B cell (primary cell): ENCODE measurements at regions not wholly inside any gene's neighbourhood (a gene's known extent, or its start where the extent isn't known, plus 50 kb on each side); places are given as distances from the start of the nearest gene placed in this dataset. TPM values are rescaled to one million over a fixed set of nuclear protein-coding genes. Genes with fewer than 3 reads are reported as not detected.

Source experiments
- ATAC-seq: fragments of 200-7000 bp; cut with Tn5 transposase; one replicate; pipeline ENCODE4 v1.10.0; 2021; ENCODE audit warnings: low read depth, mild to moderate bottlenecking, moderate number of reproducible peaks, moderate library complexity
- CTCF ChIA-PET: fragments of 350-600 bp; sonication (Branson Sonifier 250); formaldehyde crosslinking; loops from one replicate; lab custom pipeline; 2021; ENCODE audit warnings: antibody characterized with exemption, inconsistent platforms; lab: Charles Lee
- POLR2A ChIA-PET: fragments of 350-600 bp; sonication (Branson Sonifier 250); formaldehyde crosslinking; loops from one replicate; lab custom pipeline; 2021; ENCODE audit warnings: antibody characterized with exemption; lab: Charles Lee
- DNase-seq: peaks from one replicate; pipeline ENCODE4 v3.0.0; 2013
- H2AFZ ChIP-seq: 2 replicates; pipeline ENCODE4 v1.6.1; 2012; ENCODE audit warnings: mild to moderate bottlenecking, low read depth, low read length; ENCODE audit not compliant: insufficient read depth, poor library complexity, severe bottlenecking
- H3K27ac ChIP-seq, 2 donors: 1 replicate in 1 of 2; 2 replicates in 1 of 2; pipeline ENCODE4 v1.5.1; 2012 to 2013; ENCODE audit warnings: low read length in 2 of 2, mild to moderate bottlenecking in 2 of 2, moderate library complexity in 1 of 2
- H3K27me3 ChIP-seq, 4 experiments: fragments of 200-600 bp in 1 of 4; sonication (generic) in 1 of 4; replicated peaks in 1 of 4; 1 replicate in 2 of 4; 2 replicates in 2 of 4; pipeline versions ENCODE4 v1.6.1 to v1.7.0; 2013 to 2016; ENCODE audit warnings: low read length in 3 of 4, mild to moderate bottlenecking in 2 of 4, mixed read lengths in 1 of 4, moderate library complexity in 1 of 4; ENCODE audit not compliant: insufficient read depth in 4 of 4, control insufficient read depth in 3 of 4; ENCODE audit errors: control extremely low read depth in 1 of 4
- H3K36me3 ChIP-seq, 2 experiments: replicated peaks in 1 of 2; 1 replicate in 1 of 2; 2 replicates in 1 of 2; pipeline versions ENCODE4 v1.6.1 to v1.7.1; 2013; ENCODE audit warnings: low read length in 1 of 2; ENCODE audit not compliant: insufficient read depth in 2 of 2, control insufficient read depth in 1 of 2; ENCODE audit errors: control extremely low read depth in 1 of 2, extremely low read depth in 1 of 2
- H3K4me1 ChIP-seq, 2 donors: fragments of 200-600 bp in 1 of 2; sonication (generic) in 1 of 2; 1 replicate in 1 of 2; 2 replicates in 1 of 2; pipeline versions ENCODE4 v1.5.1 to v1.6.1; 2013 to 2017; ENCODE audit warnings: low read length in 2 of 2; ENCODE audit not compliant: control insufficient read depth in 2 of 2, insufficient read depth in 2 of 2
- H3K4me2 ChIP-seq: replicated peaks from 2 replicates; pipeline ENCODE3; 2012; ENCODE audit warnings: mild to moderate bottlenecking, low read depth, low read length; ENCODE audit not compliant: poor library complexity, severe bottlenecking
- H3K4me3 ChIP-seq, 5 experiments: fragments of 200-600 bp in 1 of 5; sonication (generic) in 1 of 5; 1 replicate in 3 of 5; 2 replicates in 2 of 5; pipeline versions ENCODE4 v1.5.1 to v1.7.0; 2011 to 2016; ENCODE audit warnings: low read length in 4 of 5, mild to moderate bottlenecking in 4 of 5, low read depth in 2 of 5, control low read depth in 1 of 5, moderate library complexity in 1 of 5; ENCODE audit not compliant: insufficient read depth in 1 of 5; ENCODE audit errors: control extremely low read depth in 1 of 5, extremely low read depth in 1 of 5
- H3K79me2 ChIP-seq: fragments of 200-600 bp; sonication (generic); one replicate; pipeline ENCODE4 v1.6.0; 2016; ENCODE audit warnings: low read length; ENCODE audit not compliant: control insufficient read depth, insufficient read depth
- H3K9ac ChIP-seq: fragments of 200-600 bp; sonication (generic); 2 replicates; pipeline ENCODE4 v1.6.1; 2017; ENCODE audit warnings: mild to moderate bottlenecking, low read length, moderate library complexity
- H3K9me3 ChIP-seq, 3 donors: one replicate each; pipeline versions ENCODE4 v1.6.1 to v1.7.1; 2013; ENCODE audit warnings: low read length in 2 of 3; ENCODE audit not compliant: control insufficient read depth in 2 of 3, insufficient read depth in 1 of 3; ENCODE audit errors: control extremely low read depth in 1 of 3
- H4K20me1 ChIP-seq: 2 replicates; pipeline ENCODE4 v1.6.0; 2012; ENCODE audit warnings: mild to moderate bottlenecking, low read length; ENCODE audit not compliant: insufficient read depth, control insufficient read depth, poor library complexity, severe bottlenecking
- H3K27ac Mint-ChIP-seq: one replicate; pipeline ENCODE4 v1.8.0; 2021; ENCODE audit warnings: mixed read lengths
- H3K27me3 Mint-ChIP-seq: one replicate; pipeline ENCODE4 v1.8.0; 2021; ENCODE audit warnings: mixed read lengths
- H3K4me1 Mint-ChIP-seq: one replicate; pipeline ENCODE4 v1.8.0; 2021; ENCODE audit warnings: mixed read lengths
- H3K4me3 Mint-ChIP-seq: one replicate; pipeline ENCODE4 v1.8.0; 2021; ENCODE audit warnings: mixed read lengths
- H3K9me3 Mint-ChIP-seq: one replicate; pipeline ENCODE4 v1.8.0; 2022; ENCODE audit warnings: mixed read lengths; ENCODE audit not compliant: insufficient read depth
- EZH2 ChIP-seq: IDR thresholded peaks from 2 replicates; pipeline ENCODE4 v1.6.1; 2012; ENCODE audit warnings: borderline replicate concordance, low read depth, mild to moderate bottlenecking, moderate library complexity, low read length; ENCODE audit not compliant: insufficient read depth, poor library complexity, severe bottlenecking
- WGBS: methylation state at CpG from one replicate; pipeline ENCODE4 v1.1.5; 2013; ENCODE audit warnings: missing lambda C conversion rate; ENCODE audit not compliant: insufficient coverage; 5-methylcytosine and 5-hydroxymethylcytosine counted together
- intact Hi-C: fragments of 100-400 bp; cut with micrococcal nuclease; formaldehyde crosslinking; loops from one replicate; pipeline ENCODE4 v1.10.0; 2022
- small RNA-seq: library from RNA; depleted of rRNA; stranded (forward); fragments of <200 nt; gene quantifications from one replicate; pipeline ENCODE3, GENCODE V24; 2012; ENCODE audit warnings: low replicate concordance, low read depth; ENCODE audit not compliant: insufficient read length

DNA sequence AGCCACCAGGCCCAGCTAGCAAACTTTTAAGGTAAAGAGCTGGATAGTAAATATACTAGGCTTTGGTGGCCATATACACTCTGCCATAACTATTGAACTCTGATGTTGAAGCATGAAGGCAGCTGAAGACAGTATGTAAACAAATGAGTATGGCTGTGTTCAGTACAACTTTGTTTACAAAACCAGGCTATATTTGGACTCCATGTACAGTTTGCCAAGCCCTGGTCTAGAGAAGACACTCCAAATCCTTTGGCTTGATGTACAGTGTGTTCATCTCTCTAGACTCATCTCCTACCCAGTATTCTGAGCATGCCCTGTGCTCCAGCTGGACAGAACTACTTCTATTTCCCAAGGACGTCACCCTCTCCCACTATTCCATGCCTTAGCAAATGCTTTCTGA is 54.3 kb upstream of the MEGF10 start:
- WGBS, result 100% methylated on average over 1 of the region's 1 CpG
- H3K4me3 ChIP-seq, result no peak overlapping the region
- intact Hi-C loops, result no loop called here
- no peak overlapping the region for H2AFZ ChIP-seq
- no peaks in the 10 kb centered on the region for H3K4me1 Mint-ChIP-seq
- POLR2A ChIA-PET, result no interaction called here
- no peak overlapping the region for H3K4me3 Mint-ChIP-seq
- peaks cover 1% of the 10 kb centered on the region for H3K27me3 Mint-ChIP-seq
- H3K27ac ChIP-seq, result no peak overlapping the region
- no peaks in the 10 kb centered on the region for H4K20me1 ChIP-seq
- no peak for TF ChIP-seq EZH2
- no peak overlapping the region for H3K4me2 ChIP-seq
- no peaks in the 10 kb centered on the region for H3K9me3 Mint-ChIP-seq
- H3K79me2 ChIP-seq, result no peaks in the 10 kb centered on the region
- ATAC-seq (no peak), DNase-seq (no peak)
- H3K9ac ChIP-seq, result no peak overlapping the region
- no peaks in the 10 kb centered on the region for H3K36me3 ChIP-seq
- CTCF ChIA-PET, result no interaction called here
- H3K9me3 ChIP-seq, result no peaks in the 10 kb centered on the region
- H3K27ac Mint-ChIP-seq, result no peak overlapping the region
- H3K4me1 ChIP-seq, result no peaks in the 10 kb centered on the region
- H3K27me3 ChIP-seq, result peaks cover 0 to 1% (median 0%) of the 10 kb centered on the region in 4 experiments

Small RNAs in the stretch of these regions (small RNA-seq; reads per million reads assigned to genes)
- gene AC011416.2 (not detected), gene MRPS5P3 (not detected)
